ENCODE measurements at regions not wholly inside any gene's neighbourhood (a gene's known extent, or its start where the extent isn't known, plus 50 kb on each side); places are given as distances from the start of the nearest gene placed in this dataset.

DNA sequence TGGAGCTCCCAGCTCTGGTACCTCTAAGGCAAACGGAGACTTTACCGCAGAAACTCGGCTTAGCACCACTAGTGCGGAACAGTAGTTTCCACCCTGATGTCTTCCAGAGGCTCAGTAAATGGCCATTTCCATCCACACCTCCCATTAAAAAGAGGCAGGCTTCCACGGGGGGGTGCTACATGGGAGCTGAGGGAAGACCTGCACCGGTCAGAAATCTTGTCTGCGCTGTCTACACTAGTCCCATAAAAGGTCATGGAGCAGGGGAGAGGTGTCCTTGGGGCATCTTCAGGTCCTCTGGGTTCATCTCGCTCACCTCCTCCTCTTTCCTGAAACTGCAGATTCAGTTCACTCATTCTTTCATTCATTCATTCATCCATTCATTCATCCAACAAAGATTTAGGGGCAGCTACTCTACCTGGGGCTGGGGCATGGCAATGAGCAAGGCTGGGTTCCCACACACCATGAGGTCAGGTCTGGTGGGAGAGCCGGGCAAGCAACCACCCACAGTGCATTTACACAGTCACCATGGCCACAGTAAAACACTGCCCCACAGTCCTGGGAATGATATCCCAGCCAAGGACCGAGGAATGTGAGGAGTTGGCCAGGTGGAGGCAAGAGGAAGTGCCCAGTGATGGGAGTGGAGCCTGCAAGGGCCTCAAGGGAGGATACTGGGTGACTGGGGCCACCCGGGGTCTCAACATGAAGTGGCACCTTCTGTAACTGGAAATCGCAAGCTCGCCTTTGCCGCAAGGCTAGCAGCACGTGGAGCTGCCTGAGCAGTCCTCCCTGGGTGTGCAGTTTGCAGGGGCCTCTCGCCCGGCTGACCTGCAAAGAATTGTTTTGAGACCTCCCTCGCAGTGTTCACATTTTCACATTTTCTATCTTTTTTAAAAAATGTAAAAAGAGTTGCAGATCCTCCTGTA lies 180.2 kb upstream of the RAB6C start:
- no peak overlapping the region for H3K4me3 ChIP-seq
- H3K27me3 ChIP-seq, result no peaks in the 10 kb centered on the region
- H3K9me3 ChIP-seq, result no peaks in the 10 kb centered on the region
- no peak overlapping the region for H3K27ac ChIP-seq
- DNase-seq, result no peak
- TF ChIP-seq, protein P1, sequence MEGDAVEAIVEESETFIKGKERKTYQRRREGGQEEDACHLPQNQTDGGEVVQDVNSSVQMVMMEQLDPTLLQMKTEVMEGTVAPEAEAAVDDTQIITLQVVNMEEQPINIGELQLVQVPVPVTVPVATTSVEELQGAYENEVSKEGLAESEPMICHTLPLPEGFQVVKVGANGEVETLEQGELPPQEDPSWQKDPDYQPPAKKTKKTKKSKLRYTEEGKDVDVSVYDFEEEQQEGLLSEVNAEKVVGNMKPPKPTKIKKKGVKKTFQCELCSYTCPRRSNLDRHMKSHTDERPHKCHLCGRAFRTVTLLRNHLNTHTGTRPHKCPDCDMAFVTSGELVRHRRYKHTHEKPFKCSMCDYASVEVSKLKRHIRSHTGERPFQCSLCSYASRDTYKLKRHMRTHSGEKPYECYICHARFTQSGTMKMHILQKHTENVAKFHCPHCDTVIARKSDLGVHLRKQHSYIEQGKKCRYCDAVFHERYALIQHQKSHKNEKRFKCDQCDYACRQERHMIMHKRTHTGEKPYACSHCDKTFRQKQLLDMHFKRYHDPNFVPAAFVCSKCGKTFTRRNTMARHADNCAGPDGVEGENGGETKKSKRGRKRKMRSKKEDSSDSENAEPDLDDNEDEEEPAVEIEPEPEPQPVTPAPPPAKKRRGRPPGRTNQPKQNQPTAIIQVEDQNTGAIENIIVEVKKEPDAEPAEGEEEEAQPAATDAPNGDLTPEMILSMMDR (IDR thresholded peaks at IDR 0.05), result no peak
- TF ChIP-seq POLR2A (IDR thresholded peaks at IDR 0.05), result no peak
- no peaks in the 10 kb centered on the region for H3K36me3 ChIP-seq (ENCODE audit: low read depth, missing control alignments)
- 85 to 89% methylated on average over 16 to 18 of the region's 18 CpGs for WGBS, 2 donors
- no peaks in the 10 kb centered on the region for H3K4me1 ChIP-seq
- intact Hi-C loops (cut with DNase I; ENCODE audit: low total_unique reads), result no loop called here

DNA sequence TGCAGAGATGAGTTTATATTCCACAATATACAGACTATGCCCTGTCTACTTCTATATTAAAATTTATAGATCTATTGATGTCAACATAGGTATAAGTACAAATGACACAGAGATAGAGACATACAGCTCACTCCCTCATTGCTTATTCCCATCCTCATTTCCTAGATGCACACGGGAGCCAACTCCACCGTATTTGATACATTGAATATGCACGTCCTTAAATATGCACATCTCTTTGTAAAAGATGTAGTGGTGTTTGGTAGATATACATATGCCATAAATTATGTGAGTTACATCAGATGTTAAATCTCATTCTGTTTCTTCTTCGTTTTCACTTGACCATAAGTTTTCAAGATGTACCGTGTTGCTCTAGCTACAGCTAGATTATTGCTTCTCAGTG lies 179.2 kb upstream of the RAB6C start:
- TF ChIP-seq POLR2A (IDR thresholded peaks at IDR 0.05), result no peak
- TF ChIP-seq, protein P1 (IDR thresholded peaks at IDR 0.05), result no peak
- Histone ChIP-seq H3K36me3 (ENCODE audit: low read depth, missing control alignments) (no peaks in the 10 kb centered on the region), H3K27ac (no peak overlapping the region), H3K27me3 (no peaks in the 10 kb centered on the region), H3K4me3 (no peak overlapping the region), H3K9me3 (no peaks in the 10 kb centered on the region), H3K4me1 (no peaks in the 10 kb centered on the region)
- intact Hi-C loops (cut with DNase I; ENCODE audit: low total_unique reads), result no loop called here
- WGBS, 2 donors, result 87 to 88% methylated on average over 5 of the region's 5 CpGs
- no peak for DNase-seq

DNA sequence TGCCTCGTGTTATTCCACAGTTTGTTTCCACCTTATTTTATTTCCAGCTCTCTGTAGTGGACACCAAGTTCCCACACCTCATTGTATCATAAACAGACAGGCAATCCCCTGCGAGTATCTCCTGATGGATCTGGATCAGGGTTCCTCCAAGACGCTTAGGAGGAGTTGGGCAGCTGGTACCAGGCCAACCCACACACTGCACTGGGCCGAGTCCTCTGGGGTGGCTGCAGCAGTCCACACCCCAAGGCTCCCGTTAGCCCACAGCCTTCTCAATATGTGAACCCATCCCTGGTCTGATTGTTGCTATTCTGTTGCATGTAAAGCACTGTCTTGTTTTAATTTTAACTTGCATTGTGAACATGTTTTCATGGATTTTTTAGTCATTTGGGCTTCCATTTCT lies 178.8 kb upstream of the RAB6C start:
- Histone ChIP-seq H3K36me3 (ENCODE audit: low read depth, missing control alignments) (no peaks in the 10 kb centered on the region), H3K9me3 (no peaks in the 10 kb centered on the region), H3K27me3 (no peaks in the 10 kb centered on the region), H3K4me1 (no peaks in the 10 kb centered on the region), H3K27ac (no peak overlapping the region), H3K4me3 (no peak overlapping the region)
- 71 to 72% methylated on average over 5 of the region's 5 CpGs for WGBS, 2 donors
- intact Hi-C loops (cut with DNase I; ENCODE audit: low total_unique reads), result no loop called here
- no peak for DNase-seq
- TF ChIP-seq, protein P1 (IDR thresholded peaks at IDR 0.05), result no peak
- no peak for TF ChIP-seq POLR2A (IDR thresholded peaks at IDR 0.05)

DNA sequence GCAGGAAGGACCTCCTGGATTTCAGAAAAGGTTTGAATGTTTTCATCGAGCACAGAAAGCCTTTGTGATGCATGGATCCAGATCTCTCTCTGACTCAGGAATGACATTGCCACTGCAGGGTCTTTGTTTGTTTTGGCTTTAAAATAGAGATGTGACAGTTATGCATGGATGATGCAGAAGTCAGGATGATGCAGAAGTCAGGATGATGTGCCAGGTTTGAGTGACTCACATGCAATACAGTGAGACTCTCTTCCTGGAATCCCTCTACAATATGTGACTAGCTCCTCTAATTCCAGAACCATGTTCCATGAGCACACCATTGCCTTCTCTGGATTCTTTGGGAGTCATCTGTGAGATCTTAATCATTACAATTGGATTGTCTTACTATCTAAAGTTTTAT lies 177.9 kb upstream of the RAB6C start:
- H3K4me3 ChIP-seq, result no peak overlapping the region
- TF ChIP-seq, protein P1 (IDR thresholded peaks at IDR 0.05), result no peak
- 89 to 95% methylated on average over 1 of the region's 1 CpG for WGBS, 2 donors
- H3K9me3 ChIP-seq, result no peaks in the 10 kb centered on the region
- no peaks in the 10 kb centered on the region for H3K27me3 ChIP-seq
- no peaks in the 10 kb centered on the region for H3K4me1 ChIP-seq
- intact Hi-C loops (cut with DNase I; ENCODE audit: low total_unique reads), result no loop called here
- no peak for DNase-seq
- H3K27ac ChIP-seq, result no peak overlapping the region
- H3K36me3 ChIP-seq (ENCODE audit: low read depth, missing control alignments), result no peaks in the 10 kb centered on the region

DNA sequence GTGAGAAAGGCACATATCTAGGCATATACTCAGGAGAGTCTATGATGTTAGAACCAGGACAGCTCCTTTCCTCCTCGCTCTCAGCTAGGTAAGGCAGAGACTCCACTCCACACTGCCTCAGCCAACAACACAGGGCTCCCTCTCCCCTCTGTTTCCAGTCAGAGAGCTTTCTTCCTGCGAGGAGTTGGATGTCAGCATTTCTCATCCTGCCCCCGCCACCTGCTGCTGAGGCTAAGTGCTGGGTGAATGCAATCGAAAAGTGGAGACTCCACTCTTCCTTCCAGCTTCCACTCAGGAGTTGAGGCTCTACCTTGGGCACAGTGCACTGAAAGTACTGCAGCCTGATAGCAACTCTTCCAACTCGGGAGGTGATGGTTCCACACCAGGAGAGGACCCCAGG lies 177.2 kb upstream of the RAB6C start:
- Histone ChIP-seq H3K27ac (no peak overlapping the region), H3K27me3 (no peaks in the 10 kb centered on the region), H3K4me1 (no peaks in the 10 kb centered on the region), H3K36me3 (ENCODE audit: low read depth, missing control alignments) (no peaks in the 10 kb centered on the region), H3K9me3 (no peaks in the 10 kb centered on the region), H3K4me3 (no peak overlapping the region)
- intact Hi-C loops (cut with DNase I; ENCODE audit: low total_unique reads), result no loop called here
- DNase-seq, result no peak
- TF ChIP-seq, protein P1 (IDR thresholded peaks at IDR 0.05), result no peak
- TF ChIP-seq POLR2A (IDR thresholded peaks at IDR 0.05), result no peak
- WGBS, 2 donors, result 68 to 69% methylated on average over 3 to 5 of the region's 5 CpGs

Data from testis (tissue), 2 donors.